ENCODE measurements at regions not wholly inside any gene's neighbourhood (a gene's known extent, or its start where the extent isn't known, plus 50 kb on each side); places are given as distances from the start of the nearest gene placed in this dataset.

- Mint-ChIP-seq H3K9me3 (no peaks in the 10 kb centered on the region), H3K4me3 (no peak overlapping the region), H3K27ac (no peak overlapping the region), H3K27me3 (peaks cover 13% of the 10 kb centered on the region), H3K4me1 (no peaks in the 10 kb centered on the region), H3K36me3 (ENCODE audit: low read depth) (no peaks in the 10 kb centered on the region)
- CTCF ChIA-PET: no interaction called here
- POLR2A ChIA-PET: no interaction called here
- DNase-seq: no peak
Observed at GRCh38 chr1:193356249-193356648, 169.8 kb upstream of the B3GALT2 start.

- Mint-ChIP-seq H3K4me1 (no peaks in the 10 kb centered on the region), H3K36me3 (ENCODE audit: low read depth) (no peaks in the 10 kb centered on the region), H3K4me3 (no peak overlapping the region), H3K9me3 (no peaks in the 10 kb centered on the region), H3K27me3 (peaks cover 11% of the 10 kb centered on the region), H3K27ac (no peak overlapping the region)
- ChIA-PET POLR2A (no interaction called here), CTCF (no interaction called here)
- no peak for DNase-seq
Observed at GRCh38 chr1:193355626-193356025, 169.2 kb upstream of the B3GALT2 start.

GRCh38 chr1:193355178-193355577 lies 168.8 kb upstream of the B3GALT2 start:
- no peak overlapping the region for H3K27ac Mint-ChIP-seq
- CTCF ChIA-PET: no interaction called here
- H3K27me3 Mint-ChIP-seq: peaks cover 9% of the 10 kb centered on the region
- no peaks in the 10 kb centered on the region for H3K36me3 Mint-ChIP-seq (ENCODE audit: low read depth)
- no peaks in the 10 kb centered on the region for H3K4me1 Mint-ChIP-seq
- no peaks in the 10 kb centered on the region for H3K9me3 Mint-ChIP-seq
- POLR2A ChIA-PET: no interaction called here
- H3K4me3 Mint-ChIP-seq: no peak overlapping the region
- DNase-seq: no peak

- Mint-ChIP-seq H3K4me3 (no peak overlapping the region), H3K27me3 (no peaks in the 10 kb centered on the region), H3K4me1 (no peaks in the 10 kb centered on the region), H3K36me3 (ENCODE audit: low read depth) (no peaks in the 10 kb centered on the region), H3K27ac (no peak overlapping the region), H3K9me3 (no peaks in the 10 kb centered on the region)
- DNase-seq: no peak
- POLR2A ChIA-PET: no interaction called here
- CTCF ChIA-PET: interaction anchor here (0.8 to 0.9 kb wide), 2 partner anchors 11 to 28 kb away, joined by 3 to 4 read pairs; no protein-coding TSS in a partner anchor
Observed at GRCh38 chr1:193348769-193349535, 162.5 kb upstream of the B3GALT2 start.

- Mint-ChIP-seq H3K9me3 (no peaks in the 10 kb centered on the region), H3K4me1 (no peaks in the 10 kb centered on the region), H3K36me3 (ENCODE audit: low read depth) (no peaks in the 10 kb centered on the region), H3K27ac (no peak overlapping the region), H3K4me3 (no peak overlapping the region), H3K27me3 (no peaks in the 10 kb centered on the region)
- ChIA-PET POLR2A (no interaction called here), CTCF (interaction anchor here (0.8 to 0.9 kb wide), 2 partner anchors 11 to 27 kb away, joined by 3 to 4 read pairs; no protein-coding TSS in a partner anchor)
- DNase-seq: no peak
Observed at GRCh38 chr1:193348091-193348768, 161.8 kb upstream of the B3GALT2 start.

GRCh38 chr1:193346085-193346484 lies 159.7 kb upstream of the B3GALT2 start:
- CTCF ChIA-PET: no interaction called here
- Mint-ChIP-seq H3K9me3 (no peaks in the 10 kb centered on the region), H3K27me3 (no peaks in the 10 kb centered on the region), H3K27ac (no peak overlapping the region), H3K36me3 (ENCODE audit: low read depth) (no peaks in the 10 kb centered on the region), H3K4me1 (no peaks in the 10 kb centered on the region), H3K4me3 (no peak overlapping the region)
- POLR2A ChIA-PET: no interaction called here
- no peak for DNase-seq

- H3K4me3 Mint-ChIP-seq: no peak overlapping the region
- CTCF ChIA-PET: no interaction called here
- H3K4me1 Mint-ChIP-seq: no peaks in the 10 kb centered on the region
- no peaks in the 10 kb centered on the region for H3K36me3 Mint-ChIP-seq (ENCODE audit: low read depth)
- H3K27me3 Mint-ChIP-seq: no peaks in the 10 kb centered on the region
- DNase-seq: no peak
- POLR2A ChIA-PET: no interaction called here
- no peak overlapping the region for H3K27ac Mint-ChIP-seq
- no peaks in the 10 kb centered on the region for H3K9me3 Mint-ChIP-seq
Observed at GRCh38 chr1:193342811-193343210, 156.4 kb upstream of the B3GALT2 start.

GRCh38 chr1:193340331-193340730 lies 153.9 kb upstream of the B3GALT2 start:
- Mint-ChIP-seq H3K4me3 (no peak overlapping the region), H3K9me3 (no peaks in the 10 kb centered on the region), H3K36me3 (ENCODE audit: low read depth) (no peaks in the 10 kb centered on the region), H3K27ac (no peak overlapping the region), H3K27me3 (no peaks in the 10 kb centered on the region), H3K4me1 (no peaks in the 10 kb centered on the region)
- no peak for DNase-seq
- ChIA-PET CTCF (no interaction called here), POLR2A (no interaction called here)

GRCh38 chr1:193339401-193339800 lies 153.0 kb upstream of the B3GALT2 start:
- no peaks in the 10 kb centered on the region for H3K9me3 Mint-ChIP-seq
- DNase-seq: no peak
- H3K4me3 Mint-ChIP-seq: no peak overlapping the region
- no peaks in the 10 kb centered on the region for H3K36me3 Mint-ChIP-seq (ENCODE audit: low read depth)
- H3K27ac Mint-ChIP-seq: no peak overlapping the region
- H3K4me1 Mint-ChIP-seq: no peaks in the 10 kb centered on the region
- no peaks in the 10 kb centered on the region for H3K27me3 Mint-ChIP-seq
- ChIA-PET CTCF (no interaction called here), POLR2A (no interaction called here)

GRCh38 chr1:193338194-193338593 lies 151.8 kb upstream of the B3GALT2 start:
- Mint-ChIP-seq H3K9me3 (peaks cover 5% of the 10 kb centered on the region), H3K4me3 (no peak overlapping the region), H3K4me1 (no peaks in the 10 kb centered on the region), H3K27me3 (no peaks in the 10 kb centered on the region), H3K27ac (no peak overlapping the region), H3K36me3 (ENCODE audit: low read depth) (no peaks in the 10 kb centered on the region)
- CTCF ChIA-PET: no interaction called here
- DNase-seq: no peak
- POLR2A ChIA-PET: no interaction called here

- no peaks in the 10 kb centered on the region for H3K36me3 Mint-ChIP-seq (ENCODE audit: low read depth)
- no peak overlapping the region for H3K27ac Mint-ChIP-seq
- no peak for DNase-seq
- ChIA-PET CTCF (no interaction called here), POLR2A (no interaction called here)
- no peaks in the 10 kb centered on the region for H3K4me1 Mint-ChIP-seq
- H3K27me3 Mint-ChIP-seq: no peaks in the 10 kb centered on the region
- no peak overlapping the region for H3K4me3 Mint-ChIP-seq
- H3K9me3 Mint-ChIP-seq: peaks cover 10% of the 10 kb centered on the region
Observed at GRCh38 chr1:193335806-193336428, 149.5 kb upstream of the B3GALT2 start.

GRCh38 chr1:193333166-193333565 lies 146.8 kb upstream of the B3GALT2 start:
- no peaks in the 10 kb centered on the region for H3K36me3 Mint-ChIP-seq (ENCODE audit: low read depth)
- ChIA-PET POLR2A (no interaction called here), CTCF (no interaction called here)
- no peaks in the 10 kb centered on the region for H3K4me1 Mint-ChIP-seq
- no peak for DNase-seq
- no peak overlapping the region for H3K27ac Mint-ChIP-seq
- no peak overlapping the region for H3K4me3 Mint-ChIP-seq
- peaks cover 18% of the 10 kb centered on the region for H3K9me3 Mint-ChIP-seq
- peaks cover 2% of the 10 kb centered on the region for H3K27me3 Mint-ChIP-seq

GRCh38 chr1:193326296-193326695 lies 139.9 kb upstream of the B3GALT2 start:
- peaks cover 2% of the 10 kb centered on the region for H3K27me3 Mint-ChIP-seq
- no peaks in the 10 kb centered on the region for H3K4me1 Mint-ChIP-seq
- no peak for DNase-seq
- H3K9me3 Mint-ChIP-seq: peaks cover 23% of the 10 kb centered on the region
- ChIA-PET POLR2A (no interaction called here), CTCF (no interaction called here)
- H3K36me3 Mint-ChIP-seq (ENCODE audit: low read depth): no peaks in the 10 kb centered on the region
- no peak overlapping the region for H3K27ac Mint-ChIP-seq
- no peak overlapping the region for H3K4me3 Mint-ChIP-seq
